Brain microvascular endothelial cell (primary cell): ENCODE measurements at regions not wholly inside any gene's neighbourhood (a gene's known extent, or its start where the extent isn't known, plus 50 kb on each side); places are given as distances from the start of the nearest gene placed in this dataset.
A peak's percentile ranks its signal among the peaks of the same experiment; 100 is the strongest.

Experiments used
- DNase-seq: peaks from one replicate; pipeline ENCODE4 v3.0.0-alpha.2; 2020
- H3K27ac ChIP-seq: fragments of 250-450 bp; sonication (Bioruptor Pico); 2 replicates; pipeline ENCODE4 v1.5.1; 2020; ENCODE audit warnings: mild to moderate bottlenecking, moderate library complexity
- H3K27me3 ChIP-seq: fragments of 250-450 bp; sonication (Bioruptor Pico); replicated peaks from 2 replicates; pipeline ENCODE4 v1.5.1; 2020; ENCODE audit warnings: mild to moderate bottlenecking
- H3K36me3 ChIP-seq: fragments of 250-450 bp; sonication (Bioruptor Pico); replicated peaks from 2 replicates; pipeline ENCODE4 v1.5.1; 2020; ENCODE audit warnings: mild to moderate bottlenecking
- H3K4me3 ChIP-seq: 2 replicates; pipeline ENCODE4 v1.5.1; 2011; ENCODE audit warnings: low read depth, mild to moderate bottlenecking, control low read depth, low read length, moderate library complexity
- CTCF ChIP-seq: IDR thresholded peaks from 2 replicates; pipeline ENCODE4 v1.5.1; 2011; ENCODE audit warnings: low read depth, mild to moderate bottlenecking, moderate library complexity, low read length, control low read depth, inconsistent platforms; ENCODE audit errors: missing control alignments
- in situ Hi-C: cut with HindIII; loops from 2 replicates; pipeline ENCODE4 v1.10.0; 2017; ENCODE audit warnings: low sequenced_read_pairs, low pct_ligation_motif_present

GRCh38 chr11:91396236-91397133 lies 828.1 kb upstream of the FAT3 start:
- H3K27ac ChIP-seq: peak overlapping the region; percentile 36
- no peak for TF ChIP-seq CTCF
- no peak overlapping the region for H3K4me3 ChIP-seq
- DNase-seq: peak; percentile 28
- in situ Hi-C loops: no loop called here
- H3K27me3 ChIP-seq: no peaks in the 10 kb centered on the region
- no peaks in the 10 kb centered on the region for H3K36me3 ChIP-seq

GRCh38 chr11:91394727-91395414 lies 829.7 kb upstream of the FAT3 start:
- no peak for DNase-seq
- no peaks in the 10 kb centered on the region for H3K36me3 ChIP-seq
- no peak overlapping the region for H3K4me3 ChIP-seq
- TF ChIP-seq CTCF: no peak
- H3K27me3 ChIP-seq: no peaks in the 10 kb centered on the region
- H3K27ac ChIP-seq: no peak overlapping the region
- in situ Hi-C loops: no loop called here

GRCh38 chr11:91394073-91394726 lies 830.4 kb upstream of the FAT3 start:
- H3K4me3 ChIP-seq: no peak overlapping the region
- H3K27me3 ChIP-seq: no peaks in the 10 kb centered on the region
- no peak overlapping the region for H3K27ac ChIP-seq
- H3K36me3 ChIP-seq: no peaks in the 10 kb centered on the region
- in situ Hi-C loops: no loop called here
- DNase-seq: no peak
- TF ChIP-seq CTCF: no peak

- Histone ChIP-seq H3K27me3 (no peaks in the 10 kb centered on the region), H3K27ac (no peak overlapping the region), H3K4me3 (no peak overlapping the region), H3K36me3 (no peaks in the 10 kb centered on the region)
- in situ Hi-C loops: no loop called here
- no peak for DNase-seq
- no peak for TF ChIP-seq CTCF
Measured at GRCh38 chr11:91382946-91383345, 841.7 kb upstream of the FAT3 start.

- no peak for DNase-seq
- TF ChIP-seq CTCF: no peak
- Histone ChIP-seq H3K27ac (no peak overlapping the region), H3K36me3 (no peaks in the 10 kb centered on the region), H3K27me3 (no peaks in the 10 kb centered on the region), H3K4me3 (no peak overlapping the region)
- in situ Hi-C loops: no loop called here
Measured at GRCh38 chr11:91374794-91375193, 849.8 kb upstream of the FAT3 start.
